Prostate gland (tissue), 2 donors: ENCODE measurements at regions not wholly inside any gene's neighbourhood (a gene's known extent, or its start where the extent isn't known, plus 50 kb on each side); places are given as distances from the start of the nearest gene placed in this dataset.

Source experiments
- DNase-seq: peaks from one replicate; pipeline ENCODE4 v3.0.0-alpha.2; 2019; ENCODE audit warnings: low spot score
- H3K27ac ChIP-seq, 2 donors: fragments of 200-600 bp; sonication (generic); 2 replicates each; pipeline ENCODE4 v1.5.1; 2017 to 2019
- H3K27me3 ChIP-seq: fragments of 200-600 bp; sonication (generic); replicated peaks from 2 replicates; pipeline ENCODE4 v1.5.1; 2019; ENCODE audit not compliant: insufficient read depth
- H3K36me3 ChIP-seq, 2 donors: fragments of 200-600 bp; sonication (generic); 1 replicate in 1 of 2; 2 replicates in 1 of 2; pipeline versions ENCODE4 v1.5.1 to v1.8.1; 2017 to 2019
- H3K4me1 ChIP-seq: fragments of 200-600 bp; sonication (generic); replicated peaks from 2 replicates; pipeline ENCODE4 v1.5.1; 2019
- H3K4me3 ChIP-seq, 2 donors: fragments of 200-600 bp; sonication (generic); 2 replicates each; pipeline ENCODE4 v1.5.1; 2017 to 2019
- H3K9me3 ChIP-seq: fragments of 200-600 bp; sonication (generic); 2 replicates; pipeline ENCODE4 v1.5.1; 2017
- POLR2A ChIP-seq: fragments of 450-650 bp; IDR thresholded peaks from one replicate; pipeline ENCODE4 v1.6.1; 2016; ENCODE audit warnings: antibody characterized with exemption, mild to moderate bottlenecking
- POLR2AphosphoS5 ChIP-seq: sonication (generic); formaldehyde crosslinking; IDR thresholded peaks from one replicate; pipeline ENCODE4 v1.6.1; 2017; ENCODE audit warnings: antibody characterized with exemption
- WGBS: methylation state at CpG from one replicate; pipeline ENCODE4 v1.1.5; 2018; 5-methylcytosine and 5-hydroxymethylcytosine counted together
- intact Hi-C: fragments of 100-400 bp; cut with DNase I; formaldehyde crosslinking; loops from one replicate; pipeline ENCODE4 v1.14.2; 2022
- TF ChIP-seq, protein P1 (sequence below), 4 experiments: fragments of 200-600 bp in 2 of 4; fragments of 450-650 bp in 2 of 4; sonication (generic) in 2 of 4; IDR thresholded peaks; 1 replicate in 3 of 4; 2 replicates in 1 of 4; pipeline ENCODE4 v1.5.1; 2016 to 2019; ENCODE audit warnings: antibody characterized with exemption in 4 of 4, mild to moderate bottlenecking in 2 of 4, moderate library complexity in 2 of 4

DNA sequence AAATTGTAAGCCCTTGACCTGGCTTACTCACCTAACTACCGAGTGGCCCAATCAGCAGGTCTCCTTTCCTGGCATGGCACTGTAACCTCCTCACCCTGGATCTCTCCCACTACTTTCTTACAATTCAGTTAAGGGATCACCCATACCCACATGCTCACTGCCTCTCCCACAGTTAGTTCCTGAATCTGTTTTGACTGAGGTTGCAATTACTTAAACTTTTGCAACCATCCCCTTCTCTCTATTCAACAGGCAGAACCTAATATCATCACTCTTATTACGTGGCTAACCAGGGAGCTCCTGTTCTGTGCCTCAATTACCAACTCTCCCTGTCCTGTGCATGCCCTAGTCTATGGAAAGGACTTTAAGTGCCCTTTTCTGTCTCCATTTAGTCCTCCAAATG, 84.2 kb upstream of the IKZF1 start:
- no peaks in the 10 kb centered on the region for H3K36me3 ChIP-seq
- no peak for DNase-seq
- intact Hi-C loops = no loop called here
- TF ChIP-seq, protein P1, sequence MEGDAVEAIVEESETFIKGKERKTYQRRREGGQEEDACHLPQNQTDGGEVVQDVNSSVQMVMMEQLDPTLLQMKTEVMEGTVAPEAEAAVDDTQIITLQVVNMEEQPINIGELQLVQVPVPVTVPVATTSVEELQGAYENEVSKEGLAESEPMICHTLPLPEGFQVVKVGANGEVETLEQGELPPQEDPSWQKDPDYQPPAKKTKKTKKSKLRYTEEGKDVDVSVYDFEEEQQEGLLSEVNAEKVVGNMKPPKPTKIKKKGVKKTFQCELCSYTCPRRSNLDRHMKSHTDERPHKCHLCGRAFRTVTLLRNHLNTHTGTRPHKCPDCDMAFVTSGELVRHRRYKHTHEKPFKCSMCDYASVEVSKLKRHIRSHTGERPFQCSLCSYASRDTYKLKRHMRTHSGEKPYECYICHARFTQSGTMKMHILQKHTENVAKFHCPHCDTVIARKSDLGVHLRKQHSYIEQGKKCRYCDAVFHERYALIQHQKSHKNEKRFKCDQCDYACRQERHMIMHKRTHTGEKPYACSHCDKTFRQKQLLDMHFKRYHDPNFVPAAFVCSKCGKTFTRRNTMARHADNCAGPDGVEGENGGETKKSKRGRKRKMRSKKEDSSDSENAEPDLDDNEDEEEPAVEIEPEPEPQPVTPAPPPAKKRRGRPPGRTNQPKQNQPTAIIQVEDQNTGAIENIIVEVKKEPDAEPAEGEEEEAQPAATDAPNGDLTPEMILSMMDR (IDR thresholded peaks at IDR 0.05) = no peak
- TF ChIP-seq POLR2A (no peak), POLR2AphosphoS5 (no peak)
- no peaks in the 10 kb centered on the region for H3K27me3 ChIP-seq
- no peak overlapping the region for H3K27ac ChIP-seq
- H3K4me3 ChIP-seq = no peak overlapping the region
- 67% methylated on average over 2 of the region's 2 CpGs for WGBS
- no peaks in the 10 kb centered on the region for H3K4me1 ChIP-seq
- no peaks in the 10 kb centered on the region for H3K9me3 ChIP-seq

DNA sequence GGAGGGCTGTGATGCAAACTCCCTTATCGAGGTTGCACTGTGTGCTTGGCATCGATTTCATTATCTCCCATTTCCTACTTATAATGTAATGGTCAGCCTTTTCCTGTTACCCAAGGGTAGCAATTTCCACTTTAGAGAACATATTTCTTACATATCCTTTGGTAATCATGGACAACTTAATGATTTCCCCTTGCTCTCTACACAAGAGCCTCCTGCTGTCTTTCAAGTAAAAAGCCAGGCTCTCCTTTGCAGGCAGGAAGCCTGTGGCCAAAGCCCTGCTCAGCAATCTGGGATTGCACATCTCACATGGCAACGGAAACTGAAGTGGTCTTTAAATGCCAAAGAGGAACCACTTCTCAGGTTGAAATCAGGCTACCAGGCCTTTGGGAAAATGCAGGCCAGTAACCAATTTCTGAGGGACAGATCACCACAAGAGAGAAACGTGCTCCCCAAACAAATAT, 86.7 kb upstream of the IKZF1 start:
- no peak for TF ChIP-seq POLR2A
- no peak for TF ChIP-seq POLR2AphosphoS5
- TF ChIP-seq, protein P1 (IDR thresholded peaks at IDR 0.05) = no peak
- intact Hi-C loops = no loop called here
- 65% methylated on average over 4 of the region's 4 CpGs for WGBS

DNA sequence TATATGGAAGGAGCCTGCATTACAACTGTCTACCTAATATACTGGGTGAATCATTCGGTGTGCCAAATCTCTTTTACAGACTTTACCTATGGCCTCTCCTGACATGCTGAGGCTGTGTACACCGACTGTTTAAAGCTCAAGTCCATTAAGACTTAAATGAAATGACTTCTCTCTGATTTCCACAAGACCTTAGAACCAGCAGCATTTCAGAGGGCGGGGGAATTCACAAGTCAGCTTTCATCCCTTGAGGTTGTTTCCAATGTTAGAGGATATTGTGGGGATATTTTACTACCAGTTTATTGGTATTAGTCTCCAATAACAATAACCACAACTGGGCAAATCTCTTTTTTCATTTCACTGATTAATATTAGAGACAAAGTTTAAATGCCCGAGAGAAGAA, 87.1 kb upstream of the IKZF1 start:
- H3K4me3 ChIP-seq = no peak overlapping the region
- no peak for DNase-seq
- intact Hi-C loops = no loop called here
- TF ChIP-seq POLR2AphosphoS5 = no peak
- no peaks in the 10 kb centered on the region for H3K36me3 ChIP-seq
- H3K9me3 ChIP-seq = no peaks in the 10 kb centered on the region
- no peak overlapping the region for H3K27ac ChIP-seq
- no peaks in the 10 kb centered on the region for H3K4me1 ChIP-seq
- no peaks in the 10 kb centered on the region for H3K27me3 ChIP-seq
- 81% methylated on average over 4 of the region's 4 CpGs for WGBS

More for the DNA sequence above, 86.7 kb upstream of the IKZF1 start:
- Histone ChIP-seq H3K36me3 (no peaks in the 10 kb centered on the region), H3K4me3 (no peak overlapping the region), H3K27ac (no peak overlapping the region), H3K27me3 (no peaks in the 10 kb centered on the region), H3K4me1 (no peaks in the 10 kb centered on the region), H3K9me3 (no peaks in the 10 kb centered on the region)
- DNase-seq = no peak

DNA sequence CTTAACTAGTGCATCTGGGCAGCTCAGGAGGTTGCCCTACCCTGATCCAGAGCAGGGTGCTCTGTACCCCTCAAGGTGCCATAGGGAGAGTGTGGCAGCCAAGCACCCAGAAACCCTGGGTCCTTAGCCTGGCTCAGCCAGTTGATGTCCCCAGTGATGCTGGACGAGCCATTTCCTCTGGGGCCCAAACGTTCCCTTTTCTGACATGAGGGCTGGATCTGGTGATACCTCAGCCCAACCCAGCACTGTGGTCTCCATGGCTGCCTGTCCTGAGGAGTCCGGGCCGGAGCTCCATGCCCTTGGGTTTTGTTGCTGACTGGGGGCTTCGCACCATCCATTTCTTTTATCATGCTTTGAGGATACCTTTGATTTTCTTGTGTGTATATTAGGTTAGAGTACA, 87.9 kb upstream of the IKZF1 start:
- TF ChIP-seq POLR2A = no peak
- Histone ChIP-seq H3K27me3 (no peaks in the 10 kb centered on the region), H3K4me1 (no peaks in the 10 kb centered on the region), H3K4me3 (no peak overlapping the region), H3K27ac (no peak overlapping the region), H3K9me3 (no peaks in the 10 kb centered on the region), H3K36me3 (no peaks in the 10 kb centered on the region)
- no peak for DNase-seq
- intact Hi-C loops = no loop called here
- 95% methylated on average over 4 of the region's 5 CpGs for WGBS

DNA sequence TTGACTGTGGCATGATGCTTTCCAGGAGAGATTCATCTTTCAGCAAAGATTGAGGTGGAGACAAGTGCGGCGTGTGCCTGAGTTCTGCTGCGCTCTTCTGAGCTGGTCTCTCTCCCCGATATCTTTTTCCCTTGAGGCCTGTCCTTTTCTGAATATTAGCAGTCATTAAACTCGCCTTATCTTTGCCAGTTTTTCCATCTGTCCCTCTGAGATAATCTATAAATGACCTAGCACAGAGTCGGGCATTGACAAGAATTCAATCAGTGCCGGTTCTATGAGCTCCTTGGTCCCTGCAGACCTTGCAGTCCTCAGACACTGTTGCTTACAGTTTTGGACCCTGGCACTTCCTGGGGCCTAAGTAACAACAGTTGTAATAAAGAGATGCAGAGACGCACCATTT, 89.7 kb upstream of the IKZF1 start:
- WGBS = 87% methylated on average over 8 of the region's 8 CpGs
- intact Hi-C loops = no loop called here
- DNase-seq = no peak

DNA sequence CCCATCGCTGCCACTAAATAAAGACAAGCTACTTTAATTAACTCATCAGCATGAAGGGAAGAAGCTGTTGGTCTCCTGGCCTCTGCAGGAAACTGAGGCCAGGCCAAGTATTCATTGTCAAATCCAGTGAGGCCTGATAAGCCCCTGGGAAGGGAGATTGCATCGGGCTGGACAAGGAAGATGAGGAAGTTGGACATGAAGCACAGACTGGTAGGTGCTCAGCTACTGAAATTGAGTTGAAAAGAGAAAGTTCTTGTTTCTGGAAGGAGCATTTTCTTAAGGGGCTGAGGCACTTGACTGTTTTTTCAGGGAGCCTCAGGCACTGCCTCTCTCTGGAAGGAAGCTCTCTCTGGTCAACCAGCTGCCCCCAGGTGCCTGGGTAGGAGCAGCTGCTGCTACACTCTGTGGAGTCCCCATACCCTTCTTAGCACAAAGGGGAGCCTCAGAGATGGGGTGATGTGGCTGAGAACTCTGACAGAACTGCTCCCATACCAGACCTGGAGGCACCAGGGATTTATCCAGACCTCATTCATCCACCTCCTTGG, 90.3 kb upstream of the IKZF1 start:
- TF ChIP-seq, protein P1 (IDR thresholded peaks at IDR 0.05) = no peak
- TF ChIP-seq POLR2AphosphoS5 (no peak), POLR2A (no peak)
- Histone ChIP-seq H3K9me3 (no peaks in the 10 kb centered on the region), H3K36me3 (no peaks in the 10 kb centered on the region), H3K27ac (no peak overlapping the region), H3K4me3 (no peak overlapping the region), H3K27me3 (no peaks in the 10 kb centered on the region), H3K4me1 (no peaks in the 10 kb centered on the region)
- 67% methylated on average over 2 of the region's 2 CpGs for WGBS
- intact Hi-C loops = no loop called here
- no peak for DNase-seq

More for the DNA sequence above, 89.7 kb upstream of the IKZF1 start:
- Histone ChIP-seq H3K27ac (no peak overlapping the region), H3K27me3 (no peaks in the 10 kb centered on the region), H3K36me3 (no peaks in the 10 kb centered on the region), H3K9me3 (no peaks in the 10 kb centered on the region), H3K4me1 (no peaks in the 10 kb centered on the region), H3K4me3 (no peak overlapping the region)
- TF ChIP-seq POLR2AphosphoS5 = no peak
